Putamen (tissue), 1 donor: ENCODE measurements at regions not wholly inside any gene's neighbourhood (a gene's known extent, or its start where the extent isn't known, plus 50 kb on each side); places are given as distances from the start of the nearest gene placed in this dataset.
"Not testable (repeated sequence)": the region's sequence is repeated elsewhere in the genome, so short reads cannot be mapped to it uniquely, and the experiment has no call there.

Source experiments
- DNase-seq: peaks from one replicate; pipeline ENCODE4 v3.0.0-alpha.2; 2016; ENCODE audit warnings: low spot score

- no peak for DNase-seq
Observed at GRCh38 chr12:112711507-112711906, 80.0 kb upstream of the RPH3A start.

GRCh38 chr12:112712751-112713150 is 78.8 kb upstream of the RPH3A start:
- DNase-seq, result not testable (repeated sequence)

GRCh38 chr12:112713471-112713870 is 78.1 kb upstream of the RPH3A start:
- DNase-seq, result no peak

DNA sequence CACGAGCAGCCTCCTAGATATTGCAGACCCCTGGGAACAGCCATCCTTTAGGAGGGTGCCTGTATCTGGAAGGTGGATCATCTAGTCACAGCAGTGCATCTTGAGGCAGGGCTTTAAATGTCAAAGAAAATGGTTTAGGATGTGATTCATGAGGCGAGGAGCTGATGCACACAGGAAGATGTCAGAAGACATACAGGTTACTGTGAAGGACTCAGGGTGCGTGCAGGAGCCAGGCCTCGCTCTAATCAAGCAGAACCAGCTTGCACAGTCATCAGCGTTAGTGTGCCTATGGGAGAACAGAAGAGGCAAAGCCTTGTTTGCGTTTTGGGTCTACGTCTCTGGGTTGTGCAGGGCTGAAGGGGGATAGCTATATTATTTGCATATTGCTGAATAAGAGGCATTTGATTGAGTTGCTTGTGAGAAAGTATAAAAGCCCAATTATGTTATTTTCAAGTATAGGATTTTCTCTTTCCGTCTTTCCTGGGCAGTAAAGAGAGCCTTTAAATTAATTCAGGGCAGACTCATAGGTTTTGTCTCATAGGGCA is 77.3 kb upstream of the RPH3A start:
- DNase-seq, result no peak

DNA sequence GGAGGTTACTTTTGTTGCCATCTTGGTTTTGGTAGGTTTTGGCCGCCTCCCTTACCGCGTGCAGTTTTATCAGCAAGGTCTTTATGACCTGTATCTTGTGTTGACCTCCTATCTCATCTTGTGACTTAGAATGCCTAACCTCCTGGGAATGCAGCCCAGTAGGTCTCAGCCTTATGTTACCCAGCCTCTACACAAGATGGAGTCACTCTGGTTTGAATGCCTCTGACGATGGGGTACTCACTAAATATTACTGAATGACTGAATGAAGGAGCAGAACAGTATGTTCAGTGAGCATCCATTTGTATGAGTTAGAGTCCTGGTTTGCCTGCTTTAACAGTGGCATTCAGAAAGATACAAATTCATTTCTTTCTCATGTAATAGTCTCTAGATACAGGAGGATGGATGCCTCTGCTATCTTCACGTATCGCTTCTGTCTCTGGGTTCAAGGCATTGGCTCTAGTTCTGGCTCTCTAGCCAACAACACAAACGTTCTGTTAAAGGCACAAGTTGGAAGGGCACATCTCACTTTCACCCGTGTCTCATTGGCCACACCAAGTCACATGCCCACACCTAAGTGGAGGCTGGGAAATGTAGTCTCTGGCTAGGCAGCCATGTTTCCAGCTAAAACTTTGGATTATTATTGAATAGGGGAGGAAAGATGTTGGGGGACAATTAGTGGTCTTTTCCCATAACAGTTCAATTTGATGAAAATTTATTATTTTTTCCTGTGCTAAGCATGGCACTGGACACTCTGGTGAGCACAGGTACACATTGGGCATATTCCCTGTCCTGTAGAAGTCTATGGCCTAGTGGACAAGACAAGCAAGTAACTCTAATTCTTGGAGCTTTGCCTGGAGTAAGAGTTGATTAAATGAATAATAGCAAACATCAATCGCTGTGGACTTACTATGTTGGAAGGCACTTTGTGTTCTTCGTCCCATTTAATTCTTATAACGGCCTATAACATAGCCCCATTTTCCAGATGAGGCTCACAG is 75.2 kb upstream of the RPH3A start:
- peak; percentile 3 for DNase-seq

DNA sequence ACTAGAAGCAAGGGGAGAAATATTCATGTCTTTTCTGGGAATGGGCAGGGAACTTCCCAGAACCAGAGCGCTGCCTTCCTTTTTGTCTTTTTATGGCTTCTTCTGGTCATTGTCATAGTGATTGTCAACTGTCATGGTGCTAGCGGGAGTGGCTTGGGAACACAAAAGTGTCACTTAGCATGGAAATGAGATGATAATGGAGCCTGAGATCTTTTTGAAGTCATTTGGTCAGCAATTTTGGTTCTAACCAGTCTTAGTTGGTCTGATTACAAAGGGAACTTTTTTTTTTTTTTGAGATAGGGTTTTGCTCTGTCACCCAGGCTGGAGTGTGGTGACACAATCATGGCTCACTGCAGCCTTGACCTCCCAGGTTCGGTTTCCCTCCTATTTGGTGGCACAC is 62.7 kb upstream of the RPH3A start:
- DNase-seq, result no peak

GRCh38 chr12:112734859-112735695 is 56.5 kb upstream of the RPH3A start:
- DNase-seq, result no peak

DNA sequence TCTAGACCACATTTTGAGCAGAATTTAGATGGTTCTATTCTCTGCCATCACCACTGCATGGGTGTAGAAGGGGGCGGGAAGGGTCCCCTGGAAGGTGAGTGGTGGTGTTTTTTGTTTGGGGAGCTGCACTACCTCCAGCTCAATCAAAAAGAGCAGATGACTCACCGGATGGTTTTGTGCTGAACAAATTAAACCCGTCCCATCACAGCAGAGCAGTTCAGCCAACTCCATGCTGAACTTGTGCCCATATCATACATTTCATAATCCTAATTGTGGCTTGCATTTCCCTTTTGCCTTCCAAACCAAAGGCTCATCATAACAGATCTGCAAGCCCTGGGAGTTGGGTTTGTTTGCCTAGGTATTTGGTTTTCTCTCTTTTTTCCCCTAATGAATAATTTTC is 53.0 kb upstream of the RPH3A start:
- DNase-seq, result no peak

GRCh38 chr12:112740387-112740934 is 51.1 kb upstream of the RPH3A start:
- DNase-seq, result no peak

DNA sequence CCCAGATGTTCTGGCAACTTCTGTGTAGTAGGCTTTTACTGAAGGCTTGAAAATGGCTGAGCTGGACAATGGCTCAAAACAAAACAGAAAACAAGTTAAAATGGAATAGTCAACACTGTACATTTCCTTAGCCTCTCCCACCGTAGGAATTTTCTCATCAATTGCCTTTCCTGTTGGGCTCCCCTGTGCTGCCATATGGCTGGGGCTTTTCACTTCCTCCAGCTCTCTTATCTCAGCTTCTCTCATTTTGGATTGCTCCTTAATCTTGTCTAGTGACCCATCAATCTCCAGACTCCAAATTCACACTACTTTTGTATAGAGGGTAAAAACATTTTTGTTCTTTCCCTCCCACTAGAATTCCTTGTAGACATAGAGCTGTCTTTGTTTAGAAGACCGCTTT is 50.4 kb upstream of the RPH3A start:
- no peak for DNase-seq
